ENCODE measurements at regions not wholly inside any gene's neighbourhood (a gene's known extent, or its start where the extent isn't known, plus 50 kb on each side); places are given as distances from the start of the nearest gene placed in this dataset.

GRCh38 chr14:48390346-48390745 is 714.9 kb upstream of the MDGA2 start:
- no peaks in the 10 kb centered on the region for H3K9me3 ChIP-seq
- intact Hi-C loops (cut with DNase I), result no loop called here
- no peaks in the 10 kb centered on the region for H3K27me3 ChIP-seq
- H3K27ac ChIP-seq, result no peak overlapping the region
- no peaks in the 10 kb centered on the region for H3K4me1 ChIP-seq
- H3K4me3 ChIP-seq, result no peak overlapping the region
- DNase-seq (no peak), ATAC-seq (no peak)
- no peaks in the 10 kb centered on the region for H3K36me3 ChIP-seq
- TF ChIP-seq POLR2A (IDR thresholded peaks at IDR 0.05), result no peak
- TF ChIP-seq CTCF (IDR thresholded peaks at IDR 0.05), result no peak
- WGBS (ENCODE audit: insufficient coverage, low coverage, low lambda C conversion rate, missing lambda C conversion rate), result 88% methylated on average over 2 of the region's 2 CpGs

- TF ChIP-seq CTCF (IDR thresholded peaks at IDR 0.05) (no peak), POLR2A (IDR thresholded peaks at IDR 0.05) (no peak)
- no peaks in the 10 kb centered on the region for H3K27me3 ChIP-seq
- ATAC-seq (no peak), DNase-seq (no peak)
- no peak overlapping the region for H3K27ac ChIP-seq
- no peaks in the 10 kb centered on the region for H3K36me3 ChIP-seq
- no peaks in the 10 kb centered on the region for H3K9me3 ChIP-seq
- no peaks in the 10 kb centered on the region for H3K4me1 ChIP-seq
- WGBS (ENCODE audit: insufficient coverage, low coverage, low lambda C conversion rate, missing lambda C conversion rate), result 9% methylated on average over 1 of the region's 1 CpG
- intact Hi-C loops (cut with DNase I), result no loop called here
- H3K4me3 ChIP-seq, result no peak overlapping the region
Observed at GRCh38 chr14:48384821-48385220, 709.4 kb upstream of the MDGA2 start.

GRCh38 chr14:48382961-48383360 is 707.6 kb upstream of the MDGA2 start:
- WGBS (ENCODE audit: insufficient coverage, low coverage, low lambda C conversion rate, missing lambda C conversion rate), result 85% methylated on average over 6 of the region's 13 CpGs
- ATAC-seq, result no peak
- intact Hi-C loops (cut with DNase I), result no loop called here
- no peak for DNase-seq
- no peaks in the 10 kb centered on the region for H3K36me3 ChIP-seq
- no peaks in the 10 kb centered on the region for H3K27me3 ChIP-seq
- no peak overlapping the region for H3K27ac ChIP-seq
- TF ChIP-seq POLR2A (IDR thresholded peaks at IDR 0.05), result no peak
- no peak for TF ChIP-seq CTCF (IDR thresholded peaks at IDR 0.05)
- H3K4me1 ChIP-seq, result no peaks in the 10 kb centered on the region
- H3K4me3 ChIP-seq, result no peak overlapping the region
- no peaks in the 10 kb centered on the region for H3K9me3 ChIP-seq

- no peaks in the 10 kb centered on the region for H3K27me3 ChIP-seq
- H3K4me1 ChIP-seq, result no peaks in the 10 kb centered on the region
- no peaks in the 10 kb centered on the region for H3K9me3 ChIP-seq
- H3K4me3 ChIP-seq, result no peak overlapping the region
- TF ChIP-seq POLR2A (IDR thresholded peaks at IDR 0.05) (no peak), CTCF (IDR thresholded peaks at IDR 0.05) (no peak)
- intact Hi-C loops (cut with DNase I), result no loop called here
- ATAC-seq (no peak), DNase-seq (no peak)
- H3K36me3 ChIP-seq, result no peaks in the 10 kb centered on the region
- 73% methylated on average over 1 of the region's 1 CpG for WGBS (ENCODE audit: insufficient coverage, low coverage, low lambda C conversion rate, missing lambda C conversion rate)
- H3K27ac ChIP-seq, result no peak overlapping the region
Observed at GRCh38 chr14:48378541-48378940, 703.1 kb upstream of the MDGA2 start.

GRCh38 chr14:48373981-48374380 is 698.6 kb upstream of the MDGA2 start:
- no peaks in the 10 kb centered on the region for H3K9me3 ChIP-seq
- ATAC-seq, result no peak
- DNase-seq, result no peak
- TF ChIP-seq CTCF (IDR thresholded peaks at IDR 0.05), result no peak
- no peak for TF ChIP-seq POLR2A (IDR thresholded peaks at IDR 0.05)
- no peaks in the 10 kb centered on the region for H3K36me3 ChIP-seq
- intact Hi-C loops (cut with DNase I), result no loop called here
- H3K27me3 ChIP-seq, result no peaks in the 10 kb centered on the region
- H3K4me3 ChIP-seq, result no peak overlapping the region
- no peaks in the 10 kb centered on the region for H3K4me1 ChIP-seq
- WGBS (ENCODE audit: insufficient coverage, low coverage, low lambda C conversion rate, missing lambda C conversion rate), result 8% methylated on average over 3 of the region's 3 CpGs
- no peak overlapping the region for H3K27ac ChIP-seq
